ENCODE measurements at regions not wholly inside any gene's neighbourhood (a gene's known extent, or its start where the extent isn't known, plus 50 kb on each side); places are given as distances from the start of the nearest gene placed in this dataset.
"Not testable (repeated sequence)": the region's sequence is repeated elsewhere in the genome, so short reads cannot be mapped to it uniquely, and the experiment has no call there.

GRCh38 chrX:1027680-1028079 is 184.8 kb downstream of the CRLF2 start:
- Mint-ChIP-seq H3K4me3 (no peak overlapping the region), H3K9me3 (no peaks in the 10 kb centered on the region), H3K27ac (no peak overlapping the region)

GRCh38 chrX:1027133-1027532 is 185.3 kb downstream of the CRLF2 start:
- Mint-ChIP-seq H3K4me1 (ENCODE audit: unreplicated experiment) (no peaks in the 10 kb centered on the region), H3K9me3 (no peaks in the 10 kb centered on the region), H3K27ac (no peak overlapping the region), H3K36me3 (no peaks in the 10 kb centered on the region), H3K27me3 (peaks cover 7% of the 10 kb centered on the region), H3K4me3 (no peak overlapping the region)
- TF ChIP-seq, protein P1, sequence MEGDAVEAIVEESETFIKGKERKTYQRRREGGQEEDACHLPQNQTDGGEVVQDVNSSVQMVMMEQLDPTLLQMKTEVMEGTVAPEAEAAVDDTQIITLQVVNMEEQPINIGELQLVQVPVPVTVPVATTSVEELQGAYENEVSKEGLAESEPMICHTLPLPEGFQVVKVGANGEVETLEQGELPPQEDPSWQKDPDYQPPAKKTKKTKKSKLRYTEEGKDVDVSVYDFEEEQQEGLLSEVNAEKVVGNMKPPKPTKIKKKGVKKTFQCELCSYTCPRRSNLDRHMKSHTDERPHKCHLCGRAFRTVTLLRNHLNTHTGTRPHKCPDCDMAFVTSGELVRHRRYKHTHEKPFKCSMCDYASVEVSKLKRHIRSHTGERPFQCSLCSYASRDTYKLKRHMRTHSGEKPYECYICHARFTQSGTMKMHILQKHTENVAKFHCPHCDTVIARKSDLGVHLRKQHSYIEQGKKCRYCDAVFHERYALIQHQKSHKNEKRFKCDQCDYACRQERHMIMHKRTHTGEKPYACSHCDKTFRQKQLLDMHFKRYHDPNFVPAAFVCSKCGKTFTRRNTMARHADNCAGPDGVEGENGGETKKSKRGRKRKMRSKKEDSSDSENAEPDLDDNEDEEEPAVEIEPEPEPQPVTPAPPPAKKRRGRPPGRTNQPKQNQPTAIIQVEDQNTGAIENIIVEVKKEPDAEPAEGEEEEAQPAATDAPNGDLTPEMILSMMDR (conservative IDR thresholded peaks at IDR 0.05), result no peak
- DNase-seq (ENCODE audit: extremely low spot score, unreplicated experiment), result no peak

More at GRCh38 chrX:1027680-1028079, 184.8 kb downstream of the CRLF2 start:
- no peak for DNase-seq (ENCODE audit: extremely low spot score, unreplicated experiment)
- H3K27me3 Mint-ChIP-seq, result peaks cover 7% of the 10 kb centered on the region
- H3K36me3 Mint-ChIP-seq, result no peaks in the 10 kb centered on the region
- TF ChIP-seq, protein P1 (conservative IDR thresholded peaks at IDR 0.05), result no peak
- no peaks in the 10 kb centered on the region for H3K4me1 Mint-ChIP-seq (ENCODE audit: unreplicated experiment)

DNA sequence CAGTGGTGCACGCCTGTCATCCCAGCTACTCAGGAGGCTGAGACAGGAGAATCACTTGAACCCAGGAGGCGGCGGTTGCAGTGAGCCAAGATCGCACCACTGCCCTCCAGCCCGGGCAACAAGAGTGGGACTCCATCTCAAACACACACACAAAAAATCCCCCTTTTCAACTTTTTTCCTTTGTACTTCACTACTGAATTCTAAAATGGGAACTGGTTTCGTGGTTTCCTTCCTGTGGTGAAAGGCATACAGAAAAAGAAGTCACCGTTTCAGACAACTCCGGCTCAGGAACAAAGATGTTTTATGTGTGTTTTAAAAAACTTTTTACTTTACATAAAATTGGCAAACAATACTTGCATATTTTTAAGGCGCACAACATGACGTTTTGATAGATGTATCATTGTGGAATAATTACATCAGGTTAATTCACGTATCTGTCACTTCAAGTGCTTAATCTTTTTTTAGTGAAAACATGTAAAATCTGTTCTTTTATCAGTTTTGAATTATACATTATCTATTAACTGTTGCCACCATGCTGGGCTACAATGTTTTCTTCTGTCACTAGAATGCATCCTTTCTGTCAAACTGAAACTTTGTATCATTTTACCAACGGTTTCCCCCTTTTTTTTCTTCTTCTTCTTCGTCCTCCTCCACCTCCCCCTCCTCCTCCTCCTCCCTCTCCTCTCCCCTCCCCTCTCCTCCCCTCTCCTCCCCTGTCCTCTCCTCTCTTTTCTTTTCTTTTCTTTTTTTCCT is 186.0 kb downstream of the CRLF2 start:
- no peak for DNase-seq (ENCODE audit: extremely low spot score, unreplicated experiment)
- Mint-ChIP-seq H3K27me3 (peaks cover 7% of the 10 kb centered on the region), H3K9me3 (no peaks in the 10 kb centered on the region), H3K27ac (no peak overlapping the region), H3K4me1 (ENCODE audit: unreplicated experiment) (no peaks in the 10 kb centered on the region), H3K36me3 (no peaks in the 10 kb centered on the region), H3K4me3 (no peak overlapping the region)
- TF ChIP-seq, protein P1 (conservative IDR thresholded peaks at IDR 0.05), result no peak

- no peak overlapping the region for H3K4me3 Mint-ChIP-seq
Observed at GRCh38 chrX:1025413-1025812, 187.0 kb downstream of the CRLF2 start.

DNA sequence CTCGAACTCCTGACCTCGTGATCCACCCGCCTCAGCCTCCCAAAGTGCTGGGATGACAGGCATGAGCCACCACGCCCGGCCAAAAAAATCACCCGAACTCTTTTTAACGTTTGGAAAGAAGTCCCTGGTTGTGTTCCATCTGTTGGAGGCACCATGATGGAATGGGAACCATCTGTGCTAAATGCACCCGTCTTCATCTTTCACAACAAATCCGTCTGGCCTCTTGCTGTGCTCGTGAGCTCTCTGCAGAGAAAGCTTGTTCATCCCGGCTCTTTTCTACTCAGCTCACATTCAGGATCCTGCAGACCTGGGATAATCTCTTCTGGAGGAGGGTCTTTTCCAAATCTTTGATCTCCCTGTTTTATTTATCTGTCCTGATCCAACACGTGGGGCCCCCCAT is 188.8 kb downstream of the CRLF2 start:
- Mint-ChIP-seq H3K27ac (no peak overlapping the region), H3K4me1 (ENCODE audit: unreplicated experiment) (no peaks in the 10 kb centered on the region)
- TF ChIP-seq, protein P1 (conservative IDR thresholded peaks at IDR 0.05), result no peak

More at GRCh38 chrX:1025413-1025812, 187.0 kb downstream of the CRLF2 start:
- Mint-ChIP-seq H3K9me3 (no peaks in the 10 kb centered on the region), H3K36me3 (no peaks in the 10 kb centered on the region), H3K4me1 (ENCODE audit: unreplicated experiment) (no peaks in the 10 kb centered on the region), H3K27me3 (peaks cover 7% of the 10 kb centered on the region), H3K27ac (no peak overlapping the region)
- TF ChIP-seq, protein P1 (conservative IDR thresholded peaks at IDR 0.05), result no peak
- no peak for DNase-seq (ENCODE audit: extremely low spot score, unreplicated experiment)

DNA sequence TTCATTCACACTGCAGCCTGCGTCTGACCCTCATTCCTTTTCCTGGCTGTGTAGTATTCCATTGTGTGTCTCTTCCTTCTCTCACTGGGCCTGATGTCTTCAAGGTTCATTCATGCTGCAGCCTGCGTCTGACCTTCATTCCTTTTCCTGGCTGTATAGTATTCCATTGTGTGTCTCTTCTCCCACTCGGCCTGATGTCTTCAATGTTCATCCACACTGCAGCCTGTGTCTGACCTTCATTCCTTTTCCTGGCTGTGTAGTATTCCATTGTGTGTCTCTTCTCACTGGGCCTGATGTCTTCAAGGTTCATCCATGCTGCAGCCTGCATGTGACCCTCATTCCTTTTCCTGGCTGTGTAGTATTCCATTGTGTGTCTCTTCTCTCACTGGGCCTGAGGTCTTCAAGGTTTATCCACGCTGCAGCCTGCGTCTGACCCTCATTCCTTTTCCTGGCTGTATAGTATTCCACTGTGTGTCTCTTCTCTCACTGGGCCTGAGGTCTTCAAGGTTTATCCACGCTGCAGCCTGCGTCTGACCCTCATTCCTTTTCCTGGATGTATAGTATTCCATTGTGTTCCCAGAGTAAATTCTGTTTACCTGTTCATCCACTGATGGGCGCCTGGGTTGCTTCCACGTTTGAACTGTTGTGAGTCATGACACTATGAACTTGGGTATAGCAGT is 191.0 kb downstream of the CRLF2 start:
- not testable (repeated sequence) for H3K4me1 Mint-ChIP-seq (ENCODE audit: unreplicated experiment); H3K36me3 Mint-ChIP-seq; H3K4me3 Mint-ChIP-seq; DNase-seq (ENCODE audit: extremely low spot score, unreplicated experiment); H3K27ac Mint-ChIP-seq; H3K27me3 Mint-ChIP-seq; H3K9me3 Mint-ChIP-seq

More for the DNA sequence above, 188.8 kb downstream of the CRLF2 start:
- H3K27me3 Mint-ChIP-seq, result peaks cover 4% of the 10 kb centered on the region
- no peak for DNase-seq (ENCODE audit: extremely low spot score, unreplicated experiment)
- no peaks in the 10 kb centered on the region for H3K36me3 Mint-ChIP-seq
- no peaks in the 10 kb centered on the region for H3K9me3 Mint-ChIP-seq
- H3K4me3 Mint-ChIP-seq, result no peak overlapping the region

Data from type B pancreatic cell (in vitro differentiated cells).